Endodermal cell (in vitro differentiated cells): ENCODE measurements at regions not wholly inside any gene's neighbourhood (a gene's known extent, or its start where the extent isn't known, plus 50 kb on each side); places are given as distances from the start of the nearest gene placed in this dataset.

ENCODE experiments used
- DNase-seq: peaks from one replicate; pipeline ENCODE4 v3.0.0-alpha.2; 2017
- H3K27ac ChIP-seq: 2 replicates; pipeline ENCODE4 v1.5.1; 2013; ENCODE audit warnings: mild to moderate bottlenecking, low read depth, low read length, moderate library complexity
- H3K27me3 ChIP-seq: 2 replicates; pipeline ENCODE4 v1.6.1; 2013; ENCODE audit warnings: mild to moderate bottlenecking, low read length, moderate library complexity; ENCODE audit not compliant: insufficient read depth, control insufficient read depth, poor library complexity, severe bottlenecking
- H3K36me3 ChIP-seq: 2 replicates; pipeline ENCODE4 v1.7.0; 2013; ENCODE audit warnings: mild to moderate bottlenecking, low read length, moderate library complexity; ENCODE audit not compliant: control insufficient read depth, insufficient read depth
- H3K4me1 ChIP-seq: one replicate; pipeline ENCODE4 v1.7.0; 2013; ENCODE audit warnings: low read length; ENCODE audit not compliant: control insufficient read depth, insufficient read depth
- H3K4me3 ChIP-seq: 2 replicates; pipeline ENCODE4 v1.5.1; 2013; ENCODE audit warnings: mild to moderate bottlenecking, low read length, moderate library complexity
- H3K9ac ChIP-seq: 2 replicates; pipeline ENCODE4 v1.6.1; 2013; ENCODE audit warnings: mild to moderate bottlenecking, low read length, moderate library complexity; ENCODE audit not compliant: poor library complexity, severe bottlenecking; ENCODE audit errors: extremely low read depth
- H3K9me3 ChIP-seq: 2 replicates; pipeline ENCODE4 v1.6.1; 2013; ENCODE audit warnings: mild to moderate bottlenecking, low read length, moderate library complexity; ENCODE audit not compliant: control insufficient read depth
- H3K27ac Mint-ChIP-seq: 2 replicates; pipeline ENCODE4 v1.8.0; 2020; ENCODE audit warnings: mixed read lengths
- H3K27me3 Mint-ChIP-seq: 2 replicates; pipeline ENCODE4 v1.8.0; 2021; ENCODE audit warnings: mild to moderate bottlenecking, mixed read lengths; ENCODE audit not compliant: insufficient read depth
- H3K36me3 Mint-ChIP-seq: 2 replicates; pipeline ENCODE4 v1.8.0; 2020; ENCODE audit warnings: low read depth, mixed read lengths
- H3K4me1 Mint-ChIP-seq: 2 replicates; pipeline ENCODE4 v1.8.0; 2020; ENCODE audit warnings: mixed read lengths
- H3K4me3 Mint-ChIP-seq: 2 replicates; pipeline ENCODE4 v1.8.0; 2020; ENCODE audit warnings: mild to moderate bottlenecking, moderate library complexity, mixed read lengths
- H3K9me3 Mint-ChIP-seq: 2 replicates; pipeline ENCODE4 v1.8.0; 2020; ENCODE audit warnings: mild to moderate bottlenecking, mixed read lengths
- CTCF ChIP-seq: fragments of 200-600 bp; sonication (generic); conservative IDR thresholded peaks from 2 replicates; pipeline ENCODE4 v1.5.0; 2021; ENCODE audit warnings: antibody characterized with exemption, mild to moderate bottlenecking
- WGBS, 2 experiments: methylation state at CpG; one replicate each; pipeline versions ENCODE4 v1.1.5 to v1.1.7; 2013; ENCODE audit warnings: missing lambda C conversion rate in 2 of 2, mixed read lengths in 1 of 2; ENCODE audit not compliant: insufficient coverage in 1 of 2, insufficient read length in 1 of 2; 5-methylcytosine and 5-hydroxymethylcytosine counted together

GRCh38 chr4:136927172-136927571 lies 605.1 kb downstream of the PCDH18 start:
- Histone ChIP-seq H3K9ac (no peak overlapping the region), H3K9me3 (no peaks in the 10 kb centered on the region), H3K27me3 (no peaks in the 10 kb centered on the region), H3K4me1 (no peaks in the 10 kb centered on the region), H3K4me3 (no peak overlapping the region), H3K36me3 (no peaks in the 10 kb centered on the region), H3K27ac (no peak overlapping the region)
- DNase-seq = no peak
- Mint-ChIP-seq H3K4me3 (no peak overlapping the region), H3K36me3 (no peaks in the 10 kb centered on the region), H3K27ac (no peak overlapping the region), H3K9me3 (peaks cover 4% of the 10 kb centered on the region), H3K4me1 (no peaks in the 10 kb centered on the region), H3K27me3 (no peaks in the 10 kb centered on the region)
- no peak for TF ChIP-seq CTCF

- Mint-ChIP-seq H3K9me3 (peaks cover 4% of the 10 kb centered on the region), H3K4me3 (no peak overlapping the region), H3K27ac (no peak overlapping the region), H3K36me3 (no peaks in the 10 kb centered on the region), H3K27me3 (no peaks in the 10 kb centered on the region), H3K4me1 (no peaks in the 10 kb centered on the region)
- Histone ChIP-seq H3K27me3 (no peaks in the 10 kb centered on the region), H3K9ac (no peak overlapping the region), H3K9me3 (no peaks in the 10 kb centered on the region), H3K27ac (no peak overlapping the region), H3K4me3 (no peak overlapping the region), H3K36me3 (no peaks in the 10 kb centered on the region), H3K4me1 (no peaks in the 10 kb centered on the region)
- DNase-seq = no peak
- no peak for TF ChIP-seq CTCF
- WGBS, 2 experiments = no CpG with 5 or more reads among the region's 1 CpG
Measured at GRCh38 chr4:136925203-136925602, 607.1 kb downstream of the PCDH18 start.

GRCh38 chr4:136922066-136922465 lies 610.2 kb downstream of the PCDH18 start:
- no peak for TF ChIP-seq CTCF
- no peak overlapping the region for H3K27ac ChIP-seq
- no peaks in the 10 kb centered on the region for H3K36me3 ChIP-seq
- no peak overlapping the region for H3K4me3 ChIP-seq
- Mint-ChIP-seq H3K27ac (no peak overlapping the region), H3K4me3 (no peak overlapping the region), H3K27me3 (no peaks in the 10 kb centered on the region), H3K9me3 (peaks cover 3% of the 10 kb centered on the region), H3K4me1 (no peaks in the 10 kb centered on the region), H3K36me3 (no peaks in the 10 kb centered on the region)
- no peaks in the 10 kb centered on the region for H3K9me3 ChIP-seq
- no peak overlapping the region for H3K9ac ChIP-seq
- no peak for DNase-seq
- no peaks in the 10 kb centered on the region for H3K27me3 ChIP-seq
- no peaks in the 10 kb centered on the region for H3K4me1 ChIP-seq
